Suprapubic skin (tissue), 4 donors: ENCODE measurements at regions not wholly inside any gene's neighbourhood (a gene's known extent, or its start where the extent isn't known, plus 50 kb on each side); places are given as distances from the start of the nearest gene placed in this dataset.

ENCODE experiments used
- DNase-seq, 2 donors: peaks; one replicate each; pipeline ENCODE4 v3.0.0-alpha.2; 2019; ENCODE audit warnings: low spot score in 2 of 2
- H3K27ac ChIP-seq: fragments of 200-600 bp; sonication (generic); one replicate; pipeline ENCODE4 v1.5.1; 2019
- H3K27me3 ChIP-seq: fragments of 200-600 bp; sonication (generic); one replicate; pipeline ENCODE4 v1.5.1; 2019
- H3K36me3 ChIP-seq: fragments of 200-600 bp; sonication (generic); one replicate; pipeline ENCODE4 v1.5.1; 2019
- H3K4me1 ChIP-seq: fragments of 200-600 bp; sonication (generic); one replicate; pipeline ENCODE4 v1.5.1; 2019
- H3K4me3 ChIP-seq: fragments of 200-600 bp; sonication (generic); one replicate; pipeline ENCODE4 v1.5.1; 2019; ENCODE audit warnings: mild to moderate bottlenecking
- H3K9me3 ChIP-seq: fragments of 200-600 bp; sonication (generic); one replicate; pipeline ENCODE4 v1.5.1; 2019
- EP300 ChIP-seq: sonication (generic); formaldehyde crosslinking; IDR thresholded peaks from one replicate; pipeline ENCODE4 v1.6.1; 2017; ENCODE audit warnings: antibody characterized with exemption
- POLR2A ChIP-seq, 2 donors: fragments of 450-650 bp; IDR thresholded peaks; one replicate each; pipeline ENCODE4 v1.6.1; 2017; ENCODE audit warnings: antibody characterized with exemption in 2 of 2, mild to moderate bottlenecking in 2 of 2, moderate library complexity in 2 of 2
- POLR2AphosphoS5 ChIP-seq, 3 donors: sonication (generic); formaldehyde crosslinking; IDR thresholded peaks; one replicate each; pipeline ENCODE4 v1.6.1; 2017; ENCODE audit warnings: antibody characterized with exemption in 3 of 3
- WGBS: methylation state at CpG from one replicate; pipeline ENCODE4 v1.1.5; 2018; 5-methylcytosine and 5-hydroxymethylcytosine counted together
- TF ChIP-seq, protein P1 (sequence below), 2 donors: fragments of 200-600 bp in 1 of 2; fragments of 450-650 bp in 1 of 2; sonication (generic) in 1 of 2; IDR thresholded peaks; one replicate each; pipeline ENCODE4 v1.5.1; 2016 to 2019; ENCODE audit warnings: antibody characterized with exemption in 2 of 2, mild to moderate bottlenecking in 1 of 2, moderate library complexity in 1 of 2

GRCh38 chr3:144548346-144548745 is 576.7 kb downstream of the DIPK2A start:
- no peak for DNase-seq
- H3K36me3 ChIP-seq = no peaks in the 10 kb centered on the region
- H3K4me3 ChIP-seq = no peak overlapping the region
- no peak for TF ChIP-seq POLR2A (IDR thresholded peaks at IDR 0.05)
- TF ChIP-seq EP300 = no peak
- no peak for TF ChIP-seq POLR2AphosphoS5 (IDR thresholded peaks at IDR 0.05)
- TF ChIP-seq, protein P1, sequence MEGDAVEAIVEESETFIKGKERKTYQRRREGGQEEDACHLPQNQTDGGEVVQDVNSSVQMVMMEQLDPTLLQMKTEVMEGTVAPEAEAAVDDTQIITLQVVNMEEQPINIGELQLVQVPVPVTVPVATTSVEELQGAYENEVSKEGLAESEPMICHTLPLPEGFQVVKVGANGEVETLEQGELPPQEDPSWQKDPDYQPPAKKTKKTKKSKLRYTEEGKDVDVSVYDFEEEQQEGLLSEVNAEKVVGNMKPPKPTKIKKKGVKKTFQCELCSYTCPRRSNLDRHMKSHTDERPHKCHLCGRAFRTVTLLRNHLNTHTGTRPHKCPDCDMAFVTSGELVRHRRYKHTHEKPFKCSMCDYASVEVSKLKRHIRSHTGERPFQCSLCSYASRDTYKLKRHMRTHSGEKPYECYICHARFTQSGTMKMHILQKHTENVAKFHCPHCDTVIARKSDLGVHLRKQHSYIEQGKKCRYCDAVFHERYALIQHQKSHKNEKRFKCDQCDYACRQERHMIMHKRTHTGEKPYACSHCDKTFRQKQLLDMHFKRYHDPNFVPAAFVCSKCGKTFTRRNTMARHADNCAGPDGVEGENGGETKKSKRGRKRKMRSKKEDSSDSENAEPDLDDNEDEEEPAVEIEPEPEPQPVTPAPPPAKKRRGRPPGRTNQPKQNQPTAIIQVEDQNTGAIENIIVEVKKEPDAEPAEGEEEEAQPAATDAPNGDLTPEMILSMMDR (IDR thresholded peaks at IDR 0.05) = no peak
- no peaks in the 10 kb centered on the region for H3K27me3 ChIP-seq
- no peaks in the 10 kb centered on the region for H3K9me3 ChIP-seq
- H3K4me1 ChIP-seq = no peaks in the 10 kb centered on the region
- 63% methylated on average over 4 of the region's 4 CpGs for WGBS
- H3K27ac ChIP-seq = no peak overlapping the region

DNA sequence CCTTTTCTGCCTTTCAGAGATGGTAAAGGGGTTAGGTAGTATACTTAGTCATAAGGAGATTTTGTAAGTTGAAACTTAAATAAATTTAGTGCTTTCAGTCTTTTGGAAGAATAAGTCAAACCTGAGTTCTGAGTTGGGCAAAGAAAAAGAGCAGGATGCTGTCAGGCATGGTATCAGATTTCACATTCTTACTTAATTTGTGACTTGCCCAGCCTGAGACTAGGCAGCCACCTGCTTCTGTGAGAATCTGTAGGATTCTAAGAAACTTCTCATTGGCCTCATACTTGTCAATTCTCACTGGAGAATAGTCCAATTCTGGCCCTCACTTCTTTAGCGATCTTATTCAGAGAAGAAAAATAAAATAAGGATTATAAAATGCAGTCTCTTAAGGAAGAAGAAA is 577.5 kb downstream of the DIPK2A start:
- Histone ChIP-seq H3K27ac (no peak overlapping the region), H3K4me3 (no peak overlapping the region), H3K4me1 (no peaks in the 10 kb centered on the region), H3K9me3 (no peaks in the 10 kb centered on the region), H3K27me3 (no peaks in the 10 kb centered on the region), H3K36me3 (no peaks in the 10 kb centered on the region)
- WGBS = 77% methylated on average over 1 of the region's 1 CpG
- DNase-seq = no peak
- TF ChIP-seq, protein P1 (IDR thresholded peaks at IDR 0.05) = no peak
- TF ChIP-seq POLR2AphosphoS5 (IDR thresholded peaks at IDR 0.05) (no peak), EP300 (no peak), POLR2A (IDR thresholded peaks at IDR 0.05) (no peak)

DNA sequence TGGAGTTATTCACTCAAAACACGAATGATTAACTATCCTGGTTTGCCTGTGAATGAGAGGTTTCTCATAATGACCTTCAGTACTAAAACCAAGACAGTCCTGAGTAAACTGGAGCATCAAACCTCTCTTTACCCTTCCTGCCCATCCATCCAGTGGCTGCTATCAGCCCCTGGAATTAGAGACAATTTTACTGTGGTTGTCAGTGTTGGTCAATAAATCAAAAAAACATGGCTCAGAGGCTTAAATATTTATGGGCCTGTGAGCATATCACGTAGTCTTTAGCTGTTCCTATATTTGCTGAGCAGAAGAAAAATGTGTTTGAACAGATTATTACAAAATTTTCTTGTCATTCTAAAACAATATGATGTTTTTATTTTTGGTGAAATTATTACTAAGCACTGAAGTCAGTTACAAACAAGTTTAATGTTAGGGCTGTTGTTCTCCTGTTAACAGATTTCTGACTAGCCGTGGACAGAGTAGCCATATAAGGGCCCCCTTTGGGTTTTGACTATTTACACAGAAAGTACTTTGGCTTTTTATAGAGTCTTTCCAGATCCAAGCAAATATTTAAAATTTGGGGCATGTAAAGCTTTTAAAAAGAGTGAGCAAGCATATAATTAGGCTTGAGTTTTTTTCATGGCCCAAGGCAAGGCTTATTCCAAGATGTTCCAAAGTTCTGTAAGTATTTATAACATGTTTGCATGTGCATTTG is 580.9 kb downstream of the DIPK2A start:
- H3K4me1 ChIP-seq = no peaks in the 10 kb centered on the region
- no peaks in the 10 kb centered on the region for H3K36me3 ChIP-seq
- no peak overlapping the region for H3K4me3 ChIP-seq
- TF ChIP-seq, protein P1 (IDR thresholded peaks at IDR 0.05) = no peak
- TF ChIP-seq POLR2AphosphoS5 (IDR thresholded peaks at IDR 0.05) (no peak), POLR2A (IDR thresholded peaks at IDR 0.05) (no peak), EP300 (no peak)
- H3K27me3 ChIP-seq = no peaks in the 10 kb centered on the region
- H3K27ac ChIP-seq = no peak overlapping the region
- H3K9me3 ChIP-seq = no peaks in the 10 kb centered on the region
- no peak for DNase-seq
- 66% methylated on average over 3 of the region's 3 CpGs for WGBS

GRCh38 chr3:144553301-144553700 is 581.7 kb downstream of the DIPK2A start:
- Histone ChIP-seq H3K4me3 (no peak overlapping the region), H3K27ac (no peak overlapping the region), H3K9me3 (no peaks in the 10 kb centered on the region), H3K27me3 (no peaks in the 10 kb centered on the region), H3K36me3 (no peaks in the 10 kb centered on the region), H3K4me1 (no peaks in the 10 kb centered on the region)
- no peak for TF ChIP-seq EP300
- TF ChIP-seq, protein P1 (IDR thresholded peaks at IDR 0.05) = no peak
- no peak for TF ChIP-seq POLR2AphosphoS5 (IDR thresholded peaks at IDR 0.05)
- TF ChIP-seq POLR2A (IDR thresholded peaks at IDR 0.05) = no peak
- 55% methylated on average over 1 of the region's 1 CpG for WGBS
- no peak for DNase-seq

GRCh38 chr3:144554889-144555288 is 583.3 kb downstream of the DIPK2A start:
- Histone ChIP-seq H3K4me3 (no peak overlapping the region), H3K27me3 (no peaks in the 10 kb centered on the region), H3K9me3 (no peaks in the 10 kb centered on the region), H3K36me3 (no peaks in the 10 kb centered on the region), H3K27ac (no peak overlapping the region), H3K4me1 (no peaks in the 10 kb centered on the region)
- no peak for DNase-seq
- WGBS = 84% methylated on average over 5 of the region's 5 CpGs
- TF ChIP-seq POLR2A (IDR thresholded peaks at IDR 0.05) (no peak), EP300 (no peak), POLR2AphosphoS5 (IDR thresholded peaks at IDR 0.05) (no peak)
- TF ChIP-seq, protein P1 (IDR thresholded peaks at IDR 0.05) = no peak
